Dermis blood vessel endothelial cell (primary cell): ENCODE measurements at regions not wholly inside any gene's neighbourhood (a gene's known extent, or its start where the extent isn't known, plus 50 kb on each side); places are given as distances from the start of the nearest gene placed in this dataset.
A peak's percentile ranks its signal among the peaks of the same experiment; 100 is the strongest.
"Not testable (repeated sequence)": the region's sequence is repeated elsewhere in the genome, so short reads cannot be mapped to it uniquely, and the experiment has no call there.

Experiments
- DNase-seq: peaks from one replicate; pipeline ENCODE4 v3.0.0; 2010

DNA sequence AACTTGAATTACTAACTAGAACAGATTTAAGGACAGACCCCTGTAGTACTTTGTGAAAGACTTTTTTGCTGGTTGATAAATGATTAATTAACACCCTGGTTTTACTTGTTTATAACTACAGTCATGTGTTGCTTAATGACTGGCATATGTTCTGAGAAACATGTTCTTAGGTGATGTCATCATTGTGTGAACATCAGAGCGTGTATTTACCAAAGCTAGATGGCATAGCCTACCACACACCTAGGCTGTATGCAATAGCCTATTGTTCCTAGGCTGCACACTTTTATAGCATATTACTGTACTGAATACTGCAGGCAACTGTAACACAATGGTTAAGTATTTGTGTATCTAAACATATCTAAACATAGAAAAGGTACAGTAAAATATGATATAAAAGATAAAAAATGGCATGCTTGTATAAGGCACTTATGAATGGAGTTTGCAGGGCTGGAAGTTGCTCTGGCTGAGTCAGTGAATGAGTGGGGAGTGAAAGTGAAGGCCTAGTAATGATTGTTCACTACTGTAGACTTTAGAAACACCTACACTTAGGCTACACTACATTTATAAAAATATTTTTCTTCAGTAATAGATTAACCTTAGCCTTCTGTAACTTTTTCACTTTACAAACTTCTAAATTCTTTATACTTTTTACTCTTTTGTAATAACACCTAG is 260.3 kb downstream of the KCNRG start:
- DNase-seq = no peak

DNA sequence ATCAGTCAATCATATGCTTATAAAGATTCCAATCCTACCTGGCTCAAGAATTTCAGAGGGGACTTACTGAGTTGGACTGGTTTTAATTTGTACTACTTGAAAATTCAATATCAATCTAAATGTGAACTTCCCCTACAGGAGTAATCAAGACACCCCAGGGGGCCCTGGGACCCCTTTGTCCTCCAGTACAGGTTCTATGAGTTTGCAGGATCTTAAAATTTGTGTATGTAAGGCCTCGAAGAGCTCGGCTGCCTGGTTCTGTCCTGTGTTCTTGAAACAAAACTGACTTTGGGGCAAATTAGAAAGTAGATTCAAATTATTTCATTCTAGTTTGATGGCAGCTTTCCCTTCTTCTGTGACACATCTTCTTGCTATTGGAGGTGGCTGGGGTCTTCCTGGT is 261.3 kb downstream of the KCNRG start:
- no peak for DNase-seq

DNA sequence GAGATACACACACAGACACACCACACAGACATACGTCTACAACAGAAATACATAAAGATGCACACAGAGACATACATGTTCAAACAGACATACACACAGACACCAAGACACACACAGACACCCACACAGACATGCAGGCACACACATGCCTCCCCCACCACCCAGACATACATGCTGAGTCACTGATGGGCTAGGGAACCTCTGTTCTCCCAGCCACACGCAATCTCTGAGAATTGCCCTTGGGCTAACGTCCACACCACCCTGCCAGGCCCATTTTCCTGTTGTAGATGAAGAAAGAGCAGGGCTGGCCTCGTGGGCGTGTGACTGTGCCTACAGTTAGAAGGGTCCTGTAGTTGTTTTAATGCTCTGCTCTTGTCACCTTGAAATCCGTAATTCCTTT is 261.9 kb downstream of the KCNRG start:
- DNase-seq = no peak

- DNase-seq = no peak
Observed at GRCh38 chr13:50277906-50278305, 262.7 kb downstream of the KCNRG start.

DNA sequence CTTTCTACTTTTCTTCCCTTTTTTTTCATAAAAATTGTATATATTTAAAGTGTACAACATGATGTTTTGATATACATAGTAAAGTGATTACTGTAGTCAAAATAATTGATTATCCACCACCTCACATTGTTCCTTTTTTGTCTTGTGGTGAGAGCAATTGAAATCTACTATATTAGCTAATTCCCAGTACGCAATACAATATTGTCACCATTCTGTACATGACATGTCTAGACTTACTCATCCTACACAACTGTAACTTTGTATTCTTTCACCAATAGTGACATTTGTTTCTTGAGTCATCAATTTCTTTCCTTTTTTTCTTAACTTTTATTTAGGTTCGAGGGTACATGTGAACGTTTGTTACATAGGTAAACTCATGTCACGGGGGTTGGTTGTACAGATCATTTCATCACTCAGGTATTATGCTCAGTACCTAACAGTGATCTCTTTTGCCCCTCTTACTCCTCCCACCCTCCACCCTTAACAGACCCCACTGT is 265.2 kb downstream of the KCNRG start:
- DNase-seq = no peak

GRCh38 chr13:50282016-50282415 is 266.8 kb downstream of the KCNRG start:
- DNase-seq = no peak

GRCh38 chr13:50283017-50283416 is 267.8 kb downstream of the KCNRG start:
- no peak for DNase-seq

- no peak for DNase-seq
Observed at GRCh38 chr13:50284540-50284939, 269.3 kb downstream of the KCNRG start.

- DNase-seq = no peak
Observed at GRCh38 chr13:50285283-50285682, 270.0 kb downstream of the KCNRG start.

DNA sequence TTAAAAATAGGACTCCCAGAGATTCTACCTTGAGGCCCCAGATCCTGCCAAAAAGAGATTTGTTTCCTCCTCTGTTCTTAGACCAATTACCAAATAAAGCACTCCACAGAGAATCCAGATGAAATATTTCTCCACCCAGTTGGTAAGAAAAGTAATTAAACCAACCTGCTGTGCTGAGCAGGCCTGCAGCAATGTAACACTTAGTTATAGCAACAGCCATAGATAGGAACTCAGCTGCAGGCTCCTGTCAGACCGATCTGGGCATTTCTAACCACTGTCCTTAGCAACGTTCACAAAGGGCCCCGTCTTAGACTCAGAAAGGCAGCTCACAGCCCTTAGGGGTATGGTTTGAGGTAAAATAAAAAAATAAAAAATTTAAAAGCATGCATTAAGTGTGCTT is 271.1 kb downstream of the KCNRG start:
- DNase-seq = no peak

- DNase-seq = no peak
Observed at GRCh38 chr13:50290186-50290585, 274.9 kb downstream of the KCNRG start.

DNA sequence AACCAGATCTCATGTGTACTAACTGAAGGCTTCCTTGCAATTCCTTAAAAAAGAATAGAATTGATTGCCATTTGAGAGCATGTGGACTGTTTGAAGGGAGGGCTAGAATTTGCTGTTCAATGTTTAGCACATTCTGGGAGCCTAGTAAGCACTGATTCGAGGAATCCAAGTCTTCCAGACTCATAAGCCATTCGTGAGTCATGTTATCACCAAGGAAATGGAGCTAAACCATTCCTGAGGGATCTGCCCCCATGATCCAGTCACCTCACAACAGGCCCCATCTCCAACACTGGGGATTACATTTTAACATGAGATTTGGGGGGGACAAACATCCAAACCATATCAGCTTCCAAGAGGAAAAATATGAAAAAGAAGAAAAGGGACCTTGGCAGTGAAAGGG is 276.4 kb downstream of the KCNRG start:
- DNase-seq = no peak

GRCh38 chr13:50292081-50292480 is 276.8 kb downstream of the KCNRG start:
- DNase-seq = no peak

GRCh38 chr13:50294425-50294824 is 279.2 kb downstream of the KCNRG start:
- not testable (repeated sequence) for DNase-seq

DNA sequence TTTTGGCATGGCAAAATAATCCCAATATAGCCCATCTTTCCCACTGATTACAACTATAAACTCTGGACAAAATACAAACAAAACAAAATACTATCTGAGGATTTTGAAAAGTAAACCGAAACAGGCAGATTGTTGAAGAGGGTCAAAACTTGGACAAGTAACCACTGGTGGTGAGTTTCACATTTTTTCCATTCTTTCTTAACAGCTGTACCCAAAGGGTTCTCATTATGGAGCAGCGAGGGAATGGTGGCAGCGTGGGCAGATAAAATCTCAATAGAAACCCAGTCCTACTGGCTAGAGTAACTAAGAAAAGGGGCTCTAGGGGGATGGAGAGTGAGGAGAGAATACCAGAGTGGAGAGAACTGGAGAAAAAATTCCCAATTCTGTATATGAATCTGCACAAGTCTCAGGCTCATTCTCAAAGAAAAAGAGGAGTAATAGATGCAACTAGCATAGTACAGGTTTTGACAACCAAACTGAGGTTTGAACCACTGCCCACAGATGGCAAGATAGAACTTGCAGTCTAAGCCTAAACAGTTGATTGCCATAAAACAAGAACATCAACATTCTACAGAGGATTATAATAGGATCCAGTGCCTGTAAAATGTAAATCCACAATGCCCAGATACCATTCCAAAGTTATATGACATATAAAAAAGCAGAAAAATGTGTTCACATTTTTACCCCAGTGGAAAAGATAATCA is 284.5 kb downstream of the KCNRG start:
- DNase-seq = no peak

DNA sequence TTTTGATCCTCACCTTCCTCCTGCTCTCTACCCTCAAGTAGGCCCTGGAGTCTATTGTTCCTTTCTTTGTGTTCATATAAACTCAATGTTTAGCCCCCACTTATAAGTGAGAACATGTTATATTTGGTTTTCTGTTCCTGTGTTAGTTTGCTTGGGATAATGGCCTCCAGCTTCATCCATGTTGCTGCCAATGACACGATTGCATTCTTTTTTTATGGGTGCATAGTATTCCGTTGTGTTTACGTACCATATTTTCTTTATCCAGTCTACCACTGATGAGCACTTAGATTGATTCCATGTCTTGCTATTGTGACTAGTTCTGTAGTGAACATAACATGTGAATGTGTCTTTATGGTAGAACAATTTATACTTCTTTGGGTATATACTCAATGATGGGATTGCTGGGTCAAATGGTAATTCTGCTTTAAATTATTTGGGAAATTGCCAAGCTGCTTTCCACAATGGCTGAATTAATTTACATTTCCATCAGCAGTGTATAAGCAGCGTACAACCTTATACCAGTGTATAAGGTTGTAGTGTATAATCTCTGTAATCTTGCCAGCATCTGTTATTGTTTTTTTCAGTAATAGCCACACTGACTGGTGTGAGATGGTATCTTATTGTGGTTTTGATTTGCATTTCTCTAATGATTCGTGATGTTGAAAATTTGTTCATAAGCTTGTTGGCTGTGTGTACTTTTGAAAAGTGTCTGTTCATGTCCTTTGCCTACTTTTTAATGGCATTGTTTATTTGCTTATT is 288.9 kb downstream of the KCNRG start:
- no peak for DNase-seq

DNA sequence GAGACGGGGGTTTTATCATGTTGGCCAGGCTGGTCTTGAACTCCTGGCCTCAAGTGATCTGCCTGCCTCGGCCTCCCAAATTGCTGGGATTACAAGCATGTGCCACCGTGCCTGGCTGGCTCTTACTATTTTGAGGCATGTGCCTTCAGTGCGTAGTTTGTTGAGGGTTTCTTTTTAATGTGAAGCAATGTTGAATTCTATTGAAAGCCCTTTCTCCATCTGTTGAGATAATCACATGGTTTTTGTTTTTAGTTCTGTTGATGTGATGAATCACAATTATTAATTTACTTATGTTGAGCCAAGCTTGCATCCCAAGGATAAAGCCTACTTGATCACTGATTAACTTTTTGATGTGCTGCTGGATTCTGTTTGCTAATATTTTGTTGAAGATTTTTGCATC is 290.9 kb downstream of the KCNRG start:
- no peak for DNase-seq

- DNase-seq = no peak
Observed at GRCh38 chr13:50309318-50309717, 294.1 kb downstream of the KCNRG start.

DNA sequence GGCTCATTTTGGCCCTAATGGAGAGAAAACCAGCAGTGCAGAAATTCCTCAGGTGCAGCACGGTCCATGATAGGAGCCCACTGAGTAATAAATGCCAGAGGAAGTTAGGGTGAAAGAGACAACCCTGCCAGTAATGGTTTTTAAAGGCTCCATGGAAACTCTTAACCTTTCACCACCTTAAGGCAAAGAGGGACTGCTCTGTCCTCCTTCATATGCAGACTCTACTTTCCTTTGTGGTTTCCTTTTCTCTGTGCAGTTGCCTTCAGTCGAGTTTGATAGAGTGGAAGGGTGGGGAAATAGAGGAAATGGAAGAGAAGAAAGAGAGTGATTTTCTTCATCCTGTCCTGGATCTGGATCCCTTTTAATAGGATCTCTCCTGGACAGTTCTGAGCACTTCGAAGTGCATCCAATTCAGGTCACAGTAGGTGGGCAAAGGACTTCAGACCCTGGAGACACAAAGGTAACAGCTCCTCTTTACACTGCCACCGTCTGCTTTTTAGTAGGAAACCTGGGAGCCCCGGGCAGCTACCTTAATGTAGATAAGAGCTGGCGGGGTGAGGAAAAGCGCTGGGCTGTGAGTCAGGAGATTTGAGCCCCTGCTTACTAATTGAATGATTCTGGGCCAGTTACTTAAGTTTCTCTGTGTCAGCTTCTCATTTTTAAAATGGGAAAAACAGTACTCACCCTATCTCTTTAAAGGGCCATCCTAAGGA is 294.8 kb downstream of the KCNRG start:
- DNase-seq = no peak

DNA sequence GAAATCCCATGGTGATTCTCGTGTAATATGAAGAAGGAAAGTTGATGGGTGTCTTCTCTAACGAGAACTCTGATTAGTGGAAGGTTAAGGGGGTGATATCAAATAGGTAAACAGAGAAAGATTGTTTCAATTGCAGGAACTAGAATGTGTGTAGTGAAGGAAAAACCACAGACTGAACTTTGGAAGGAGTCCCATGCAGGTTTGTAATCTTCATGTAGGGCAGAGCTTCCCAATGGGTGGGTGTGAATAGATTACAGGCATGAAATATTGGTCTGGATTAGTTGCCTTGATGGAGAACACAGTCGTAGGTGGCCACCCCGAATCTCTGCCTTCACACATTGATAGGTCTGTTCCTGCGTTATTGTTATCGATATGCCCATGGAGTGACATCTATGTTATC is 295.5 kb downstream of the KCNRG start:
- DNase-seq = no peak

DNA sequence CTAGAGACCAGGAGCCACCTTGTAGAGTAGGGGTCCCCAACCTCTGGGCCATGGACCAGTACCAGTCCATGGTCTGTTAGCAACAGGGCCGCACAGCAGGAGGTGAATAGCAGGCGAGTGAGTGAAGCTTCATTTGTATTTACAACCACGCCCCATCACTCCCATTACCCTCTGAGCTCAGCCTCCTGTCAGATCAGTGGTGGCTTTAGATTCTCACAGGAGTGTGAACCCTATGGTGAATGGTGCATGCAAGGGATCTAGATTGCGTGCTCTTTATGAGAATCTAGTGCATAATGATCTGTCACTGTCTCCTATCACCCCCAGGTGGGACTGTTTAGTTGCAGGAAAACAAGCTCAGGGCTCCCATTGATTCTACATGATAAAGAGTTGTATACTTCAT is 303.6 kb downstream of the KCNRG start:
- no peak for DNase-seq

DNA sequence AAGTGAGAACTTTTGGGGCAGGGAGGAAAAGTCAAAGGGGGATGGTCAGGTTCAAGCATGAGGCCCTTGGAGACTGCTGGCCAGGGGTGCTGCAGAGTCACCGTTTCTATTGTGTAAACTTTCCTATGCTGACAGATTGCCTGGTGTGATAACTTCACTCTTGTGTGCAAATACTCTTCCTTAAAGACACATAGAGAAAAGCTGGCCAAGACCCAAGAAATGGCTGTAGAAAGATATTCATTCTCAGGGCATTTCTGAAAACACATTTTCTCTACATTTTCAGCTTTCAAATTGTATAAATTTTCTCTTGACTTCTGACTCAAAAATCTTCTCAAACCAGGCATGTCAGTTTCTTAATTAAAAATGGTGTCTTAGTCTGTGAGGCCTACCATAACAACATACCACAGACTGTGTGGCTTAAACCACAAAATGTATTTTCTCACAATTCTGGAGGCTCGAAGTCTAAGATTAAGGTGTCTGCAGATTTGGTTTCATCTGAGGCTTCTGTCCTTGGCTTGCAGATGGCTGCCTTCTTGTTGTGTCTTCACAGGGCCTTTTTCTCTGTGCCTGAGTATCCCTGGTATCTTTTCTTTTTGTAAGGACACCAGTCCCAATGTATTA is 304.5 kb downstream of the KCNRG start:
- DNase-seq = peak; percentile 52
